EH (cell line): ENCODE measurements at regions not wholly inside any gene's neighbourhood (a gene's known extent, or its start where the extent isn't known, plus 50 kb on each side); places are given as distances from the start of the nearest gene placed in this dataset.
"Not testable (repeated sequence)": the region's sequence is repeated elsewhere in the genome, so short reads cannot be mapped to it uniquely, and the experiment has no call there.

Experiments
- DNase-seq: peaks from one replicate; pipeline ENCODE4 v3.0.0-alpha.2; 2015; ENCODE audit warnings: low read depth

DNA sequence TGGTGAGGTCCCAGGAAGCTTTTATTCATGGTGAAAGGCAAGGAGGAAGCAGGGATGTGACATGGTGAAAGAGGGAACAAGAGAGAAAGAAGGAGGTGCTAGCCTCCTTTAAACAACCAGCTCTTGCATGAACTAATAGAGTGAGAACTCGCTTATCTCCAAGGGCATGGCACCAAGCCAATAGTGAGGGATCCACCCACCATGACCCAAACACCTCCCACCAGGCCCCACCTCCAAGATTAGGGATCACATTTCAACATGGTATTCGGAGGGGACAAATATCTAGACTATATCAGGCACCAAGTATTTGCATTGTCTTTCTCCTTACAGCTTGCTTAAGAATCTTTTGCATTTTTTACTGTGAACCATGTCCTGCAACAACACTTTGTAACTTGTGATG, 91.9 kb upstream of the DHRS4 start:
- no peak for DNase-seq

DNA sequence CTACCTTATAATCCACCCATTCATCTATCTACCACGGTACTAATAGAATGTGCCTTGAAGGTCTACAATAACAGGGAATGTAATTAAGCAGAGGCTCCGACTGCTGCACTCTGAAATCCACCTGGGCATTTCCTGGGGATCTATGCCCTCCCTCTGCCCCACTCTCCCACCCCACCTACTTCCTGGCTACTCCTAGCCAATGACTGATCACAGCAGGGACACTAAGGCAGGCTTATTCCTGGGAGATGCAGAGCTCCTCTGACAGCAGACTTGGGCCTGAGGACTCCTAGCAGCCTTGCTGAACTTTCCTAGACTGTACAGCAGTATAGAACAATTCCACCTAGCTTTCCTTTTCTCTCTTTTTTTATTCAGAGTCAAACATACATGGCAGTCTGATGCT, 91.1 kb upstream of the DHRS4 start:
- DNase-seq = no peak

DNA sequence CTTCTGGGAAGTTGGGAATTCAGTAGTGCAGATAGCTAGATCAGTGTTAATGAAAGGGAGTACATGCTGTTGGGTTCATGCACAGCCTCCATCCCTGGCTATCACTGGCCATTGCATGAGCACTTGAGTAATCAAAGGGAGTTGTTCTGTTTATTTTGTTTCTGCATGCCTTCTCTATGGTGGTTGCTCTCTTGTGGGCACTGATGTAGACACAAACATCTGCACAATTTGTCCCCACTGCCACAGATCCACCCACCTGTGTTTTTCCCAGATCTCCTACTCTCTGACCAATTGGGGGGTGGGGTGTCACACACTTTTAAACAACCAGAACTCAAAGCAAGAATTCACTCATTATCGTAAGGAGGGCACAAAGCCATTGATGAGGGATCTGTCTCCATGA, 89.7 kb upstream of the DHRS4 start:
- DNase-seq = no peak

DNA sequence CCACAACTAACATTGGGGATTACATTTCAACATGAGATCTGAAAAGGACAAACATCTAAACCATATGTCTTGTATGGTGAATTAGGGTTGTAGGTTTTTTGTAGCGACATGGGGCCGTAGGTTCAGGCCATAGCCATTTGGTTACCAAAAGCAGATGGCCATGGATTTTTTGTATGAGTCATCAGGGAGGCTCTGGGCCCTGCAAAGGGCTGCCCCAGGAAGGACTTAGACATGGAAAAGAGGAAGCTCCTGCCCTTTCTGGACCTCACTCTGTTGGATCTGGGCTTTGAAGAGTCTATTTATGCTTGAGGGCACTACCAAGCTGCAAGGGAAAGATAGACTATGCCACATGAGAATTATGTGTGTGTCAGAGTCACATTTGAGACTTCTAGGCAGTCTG, 89.3 kb upstream of the DHRS4 start:
- no peak for DNase-seq

DNA sequence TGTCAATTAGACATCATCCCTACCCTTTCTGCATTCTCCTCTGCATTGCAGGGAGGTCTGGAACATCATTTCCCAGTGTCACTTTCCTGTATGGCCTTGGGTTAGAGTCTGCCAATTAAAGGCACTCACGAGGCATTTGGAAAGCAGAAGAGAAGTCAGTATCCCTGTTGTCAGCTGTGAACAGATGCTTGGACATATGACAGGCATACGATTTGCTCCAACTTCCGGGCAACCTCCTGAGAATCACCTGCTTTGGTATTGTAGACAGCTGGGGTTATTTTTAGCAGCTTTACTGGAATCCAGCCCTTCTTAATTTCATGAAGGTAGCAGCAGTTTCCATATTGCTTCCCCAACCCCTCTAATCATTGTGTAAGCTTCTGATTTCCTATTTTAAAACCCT, 88.7 kb upstream of the DHRS4 start:
- no peak for DNase-seq

DNA sequence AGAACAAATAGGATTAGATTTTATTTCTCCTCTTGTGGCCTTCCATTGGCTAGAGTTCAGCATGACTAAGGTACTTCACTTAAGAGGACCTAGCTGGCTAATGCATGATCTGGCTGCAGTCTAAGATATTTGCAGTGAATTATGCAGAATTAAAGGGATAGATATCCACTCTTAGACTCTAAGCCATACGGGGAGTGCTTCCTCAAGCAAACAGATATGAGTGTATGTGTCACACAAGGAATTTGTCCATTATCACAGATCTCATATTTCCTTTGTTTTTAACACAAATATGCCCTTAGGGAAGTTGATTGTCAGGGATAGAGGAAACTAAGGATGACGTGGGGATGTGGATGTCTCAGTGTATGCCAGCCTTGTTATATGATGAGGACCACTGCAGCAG, 88.1 kb upstream of the DHRS4 start:
- peak; percentile 9 for DNase-seq

DNA sequence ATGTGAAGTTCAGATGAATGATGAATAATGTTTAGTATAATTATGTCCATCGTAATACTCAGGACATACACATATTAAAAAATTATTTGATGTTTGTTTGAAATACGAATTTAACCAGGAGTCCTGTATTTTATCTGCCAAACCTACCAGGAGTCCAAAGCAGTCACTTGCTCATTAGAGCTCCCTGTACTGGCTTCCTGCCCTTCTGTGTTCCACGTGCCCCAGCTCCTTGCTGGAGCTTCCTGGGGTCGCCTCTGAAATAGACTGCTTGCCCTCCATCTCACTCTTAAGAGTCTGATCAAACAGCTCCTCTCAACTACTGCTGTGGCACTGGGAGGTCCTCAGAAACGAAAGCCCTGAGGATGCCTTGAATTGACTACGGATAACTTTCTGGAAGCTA, 87.3 kb upstream of the DHRS4 start:
- no peak for DNase-seq

DNA sequence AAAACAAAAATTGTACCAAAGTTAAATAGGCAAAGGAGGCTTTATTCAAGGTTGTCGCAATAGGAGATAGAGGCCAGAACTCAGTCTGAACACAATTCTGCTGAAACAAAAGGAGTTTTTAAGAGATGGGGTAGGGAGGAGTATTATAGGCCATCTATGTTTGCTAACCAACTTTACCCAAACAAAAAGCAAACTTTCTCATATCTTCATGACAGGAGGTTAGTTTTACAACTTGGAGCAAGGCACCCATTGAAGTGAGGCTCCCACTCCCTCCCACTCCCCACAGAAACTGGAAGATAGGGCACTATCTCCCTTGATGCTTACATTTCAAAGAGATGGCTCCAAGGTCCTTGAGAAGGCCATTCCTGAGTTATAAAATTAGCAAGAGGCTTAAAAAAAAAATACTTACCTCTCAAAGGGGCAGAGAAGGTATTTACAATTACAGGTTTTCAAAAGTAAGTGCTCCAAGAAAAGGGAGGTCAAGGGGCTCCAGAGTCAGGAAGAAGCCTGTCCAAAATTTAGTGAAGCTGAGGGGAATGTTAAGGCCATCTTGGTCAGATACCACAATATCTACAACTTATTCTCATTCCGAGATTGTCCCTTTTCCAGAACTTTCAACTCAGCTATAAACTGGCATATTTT, 84.4 kb upstream of the DHRS4 start:
- no peak for DNase-seq

DNA sequence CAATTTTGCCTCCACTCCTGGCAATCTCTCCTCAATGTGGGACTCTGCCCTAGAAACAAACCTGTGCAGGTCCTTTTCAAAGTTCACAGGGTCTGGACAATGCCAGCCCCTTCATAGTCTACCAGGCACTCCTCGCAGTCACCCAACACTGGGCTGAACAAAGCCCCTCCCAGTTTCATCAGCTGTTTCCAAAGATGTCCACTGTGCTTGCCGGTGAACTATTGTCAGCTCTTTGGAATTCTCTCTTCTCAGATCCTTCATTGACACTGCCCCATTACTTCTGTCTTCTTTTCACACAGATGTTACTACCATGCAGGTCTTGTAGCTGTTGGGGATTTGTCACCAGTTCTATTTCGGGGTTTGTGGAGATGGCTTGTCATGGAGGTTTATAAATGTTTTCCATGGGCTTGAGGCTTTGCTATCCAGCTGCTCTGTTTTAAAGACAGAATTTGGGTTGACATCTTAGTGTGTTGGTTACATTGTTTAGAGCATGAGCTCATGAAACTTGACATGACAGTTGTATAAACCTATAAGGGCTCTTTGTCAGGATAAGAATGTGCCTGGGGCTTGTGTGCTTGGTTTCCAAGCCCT, 77.3 kb upstream of the DHRS4 start:
- no peak for DNase-seq

DNA sequence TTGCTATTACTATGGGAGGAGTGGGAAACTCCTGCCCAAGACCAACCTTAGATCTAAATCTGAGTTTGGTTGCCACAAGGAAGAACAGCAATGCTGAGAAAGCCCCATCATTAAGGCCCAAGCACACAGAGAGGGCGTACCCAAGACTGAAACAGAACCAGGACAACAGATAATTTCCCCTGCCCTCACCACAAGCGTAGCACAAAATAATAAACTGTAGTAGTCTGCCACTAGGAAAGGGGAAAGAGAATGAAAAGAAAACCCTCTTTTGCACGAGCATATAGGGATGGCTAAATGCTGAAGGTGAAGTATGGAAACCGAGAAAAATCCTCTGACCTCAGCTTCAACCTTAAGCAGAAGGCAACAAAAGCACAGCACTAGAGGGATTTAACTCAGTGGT, 76.5 kb upstream of the DHRS4 start:
- no peak for DNase-seq

DNA sequence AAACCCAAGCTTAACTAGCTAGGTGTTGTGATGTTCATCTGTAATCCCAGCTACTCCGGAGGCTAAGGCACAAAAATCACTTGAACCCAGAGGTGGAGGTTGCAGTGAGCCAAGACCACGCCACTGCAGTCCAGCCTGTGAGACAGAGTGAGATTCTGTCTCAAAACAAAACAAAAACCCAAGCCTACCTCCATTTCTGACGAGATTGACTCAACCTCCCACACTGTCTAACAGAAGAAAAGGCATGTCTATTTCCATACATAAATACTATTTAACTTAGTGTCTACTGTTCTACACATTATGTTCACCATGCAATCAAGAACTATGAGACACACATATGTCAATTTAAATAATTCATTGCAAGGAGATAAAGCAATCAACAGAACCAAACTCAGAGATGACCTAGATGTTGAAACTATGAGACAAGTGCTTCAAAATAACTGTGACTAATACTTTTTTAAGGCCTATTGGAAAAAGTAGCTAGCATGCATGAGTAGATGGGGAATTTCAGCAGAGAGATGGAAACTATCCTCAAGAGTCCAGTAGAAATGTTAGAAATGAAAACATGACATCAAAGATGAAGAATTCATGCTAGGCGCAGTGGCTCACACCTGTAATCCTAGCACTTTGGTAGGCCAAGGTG, 75.9 kb upstream of the DHRS4 start:
- DNase-seq = no peak

DNA sequence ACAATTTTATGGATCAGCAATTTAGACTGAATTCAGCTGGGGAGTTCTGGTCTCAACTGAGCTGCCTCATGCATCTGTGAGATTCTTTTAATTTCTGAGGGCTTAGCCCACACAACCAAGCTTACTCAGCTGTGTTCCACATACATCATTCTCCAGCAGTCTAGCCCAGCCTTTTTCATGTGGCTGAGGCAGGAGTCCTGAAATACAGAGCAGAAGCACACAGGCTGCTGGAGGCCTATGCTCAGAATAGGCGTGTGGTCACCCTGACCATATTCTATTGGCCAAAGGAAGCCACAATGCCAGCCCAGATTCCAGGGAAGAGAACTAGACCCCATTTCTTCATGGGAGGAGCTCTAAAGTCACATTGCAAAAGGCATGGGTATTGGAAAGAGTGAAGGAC, 72.3 kb upstream of the DHRS4 start:
- DNase-seq = no peak

DNA sequence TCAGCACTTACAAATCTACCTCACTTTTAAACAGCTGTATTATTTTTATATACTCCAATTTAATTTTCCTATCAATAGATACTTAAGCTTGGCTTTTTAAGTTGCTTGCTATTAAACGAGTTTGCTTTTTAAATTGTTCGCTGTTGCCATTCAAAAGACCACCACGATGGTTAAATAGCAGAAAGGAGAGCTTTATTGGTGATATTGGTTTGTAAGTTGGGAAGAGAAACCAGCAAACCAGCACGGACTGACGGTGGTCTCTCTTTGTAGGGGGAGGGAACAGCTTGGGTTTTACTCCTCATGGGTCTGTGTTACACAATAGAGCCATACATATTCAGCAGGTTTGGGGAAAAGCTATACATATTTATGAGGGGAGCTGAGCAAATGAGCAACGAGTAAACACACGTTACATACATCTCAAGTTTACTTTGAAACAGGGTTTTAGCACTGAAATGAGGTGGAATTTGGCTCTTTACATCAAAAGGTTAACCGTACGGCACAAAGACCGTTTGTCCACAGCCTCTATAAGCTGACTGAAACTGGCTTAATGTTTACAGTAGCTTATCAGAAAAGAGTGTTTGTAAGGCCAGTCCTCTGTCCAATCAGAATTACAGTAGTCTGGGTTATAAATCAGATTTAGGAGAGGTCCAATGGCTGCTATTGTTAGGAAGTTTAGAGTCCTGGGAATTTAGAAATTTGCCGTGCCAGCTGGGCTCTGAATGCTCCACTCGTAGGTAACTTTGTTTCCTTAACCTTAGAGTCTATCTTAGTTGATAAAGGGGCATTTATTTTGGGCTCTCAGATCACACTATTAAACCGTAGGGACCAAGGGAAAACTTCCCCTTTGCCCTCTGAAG, 69.7 kb upstream of the DHRS4 start:
- no peak for DNase-seq

DNA sequence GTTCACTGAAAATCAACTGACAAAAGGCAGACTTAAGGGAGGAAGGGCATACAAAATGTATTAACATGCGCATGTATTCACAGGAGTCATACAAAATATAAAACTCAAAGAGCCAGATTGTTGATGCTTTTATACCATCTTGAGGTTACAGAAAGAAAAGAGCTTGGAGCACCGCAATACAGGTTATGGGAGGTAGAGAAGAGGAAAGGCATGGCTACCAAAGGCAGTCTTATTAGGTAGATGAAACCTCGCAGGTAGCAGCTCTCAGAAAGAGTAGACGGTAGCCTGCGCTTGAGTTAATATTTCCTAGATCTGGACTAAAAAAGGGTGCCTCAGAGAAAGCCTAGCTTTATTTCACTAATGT, 69.0 kb upstream of the DHRS4 start:
- no peak for DNase-seq

DNA sequence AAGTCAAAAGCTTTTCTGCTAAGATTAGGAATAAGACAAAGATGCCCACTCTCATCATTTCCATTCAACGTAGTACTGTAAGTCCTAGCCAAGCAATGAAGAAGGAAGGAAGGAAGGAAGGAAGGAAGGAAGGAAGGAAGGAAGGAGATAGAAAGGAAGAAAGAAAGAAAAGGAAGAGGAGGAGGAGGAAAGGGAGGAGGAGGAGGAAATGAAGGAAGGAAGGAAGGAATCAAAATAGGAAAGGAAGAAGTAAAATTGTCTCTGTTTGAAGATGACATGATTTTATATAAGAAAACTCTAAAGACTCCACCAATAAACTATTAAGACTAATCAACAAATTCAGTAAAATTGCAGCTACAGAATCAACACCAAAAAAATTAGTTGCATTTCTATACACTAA, 66.0 kb upstream of the DHRS4 start:
- no peak for DNase-seq

DNA sequence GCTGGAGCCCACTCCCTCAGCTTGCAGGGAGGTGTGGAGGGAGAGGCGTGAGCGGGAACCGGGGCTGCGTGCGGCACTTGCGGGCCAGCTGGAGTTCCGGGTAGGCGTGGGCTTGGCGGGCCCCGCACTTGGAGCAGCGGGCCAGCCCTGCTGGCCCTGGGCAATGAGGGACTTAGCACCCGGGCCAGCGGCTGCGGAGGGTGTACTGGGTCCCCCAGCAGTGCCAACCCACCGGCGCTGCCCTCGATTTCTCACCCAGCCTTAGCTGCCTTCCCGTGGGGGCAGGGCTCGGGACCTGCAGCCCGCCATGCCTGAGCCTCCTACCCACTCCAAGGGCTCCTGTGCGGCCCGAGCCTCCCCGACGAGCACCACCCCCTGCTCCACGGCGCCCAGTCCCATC, 61.9 kb upstream of the DHRS4 start:
- not testable (repeated sequence) for DNase-seq

DNA sequence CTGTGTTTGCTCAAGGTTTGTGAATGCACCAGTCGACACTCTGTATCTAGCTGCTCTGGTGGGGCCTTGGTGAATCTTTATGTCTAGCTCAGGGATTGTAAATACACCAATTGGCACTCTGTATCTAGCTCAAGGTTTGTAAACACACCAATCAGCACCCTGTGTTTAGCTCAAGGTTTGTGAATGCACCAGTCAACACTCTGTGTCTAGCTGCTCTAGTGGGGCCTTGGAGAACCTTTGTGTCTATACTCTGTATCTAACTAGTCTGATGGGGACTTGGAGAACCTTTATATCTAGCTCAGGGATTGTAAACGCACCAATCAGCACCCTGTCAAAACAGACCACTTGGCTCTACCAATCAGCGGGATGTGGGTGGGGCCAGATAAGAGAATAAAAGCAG, 61.3 kb upstream of the DHRS4 start:
- not testable (repeated sequence) for DNase-seq

DNA sequence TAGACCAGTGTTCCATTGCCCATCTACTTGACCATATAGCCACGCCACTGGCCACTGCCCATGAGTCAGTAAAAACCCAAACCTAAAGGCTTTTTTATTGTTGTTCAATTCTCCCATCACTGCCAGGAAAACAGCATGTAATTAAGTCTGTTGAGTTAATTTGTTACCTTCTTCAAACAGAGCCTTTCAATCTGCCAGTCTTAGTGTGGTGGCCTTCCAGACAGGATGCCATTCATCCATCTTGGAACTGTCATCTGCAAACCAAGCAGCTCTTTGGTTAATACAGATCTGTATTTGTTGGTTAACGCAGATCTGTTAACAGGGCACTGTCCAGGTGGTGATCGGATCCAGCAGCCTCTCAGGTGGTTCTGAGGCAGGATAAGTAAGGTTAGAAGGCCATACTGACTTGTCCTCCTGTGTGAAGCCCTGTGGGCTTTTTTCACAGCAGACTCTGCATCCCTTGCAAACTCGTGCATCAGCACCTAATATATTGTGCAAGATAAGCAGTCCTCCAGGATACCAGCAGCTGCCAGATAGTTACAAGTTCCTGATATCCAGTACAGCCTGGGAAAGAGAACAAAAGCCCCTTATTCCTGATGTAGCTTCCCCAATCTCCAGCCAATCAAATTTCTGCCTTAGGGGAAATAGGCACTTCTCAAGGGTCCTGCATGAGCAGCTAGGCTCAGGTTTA, 59.1 kb upstream of the DHRS4 start:
- DNase-seq = no peak

DNA sequence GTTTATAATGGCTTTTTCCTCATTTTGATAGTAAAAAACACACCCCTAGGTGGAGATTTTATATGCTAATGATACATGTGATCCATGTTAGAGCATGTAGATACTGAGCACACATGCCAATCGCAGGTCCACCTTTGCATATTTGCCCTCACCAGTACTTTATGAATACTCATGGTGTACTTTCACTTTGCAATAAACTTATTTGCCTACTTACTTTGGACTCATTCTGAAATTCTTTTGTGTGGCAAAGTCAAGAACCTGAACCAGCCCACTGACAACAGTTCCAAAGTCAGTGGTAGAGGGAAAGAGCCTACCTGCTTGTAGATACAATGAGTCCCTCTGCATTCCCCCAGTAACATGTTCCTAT, 58.5 kb upstream of the DHRS4 start:
- no peak for DNase-seq

DNA sequence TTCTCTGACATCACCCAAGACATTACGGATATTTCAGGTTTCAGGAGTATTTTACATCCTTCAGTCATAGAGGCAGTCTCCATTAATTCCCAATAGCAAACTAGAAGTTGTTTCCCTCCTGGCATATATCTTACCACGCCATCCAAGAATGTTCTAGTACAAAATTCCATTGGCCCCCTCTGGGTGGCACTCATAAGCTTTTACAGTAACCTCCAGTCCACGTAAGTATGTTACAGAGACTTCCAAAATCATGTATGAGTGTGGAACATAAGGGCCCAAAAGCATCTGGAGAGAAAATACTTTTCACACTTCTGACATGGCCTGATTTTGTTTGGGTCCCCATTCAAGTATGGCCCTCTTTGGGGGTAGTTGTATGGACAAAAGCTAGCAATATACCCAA, 58.1 kb upstream of the DHRS4 start:
- DNase-seq = no peak

DNA sequence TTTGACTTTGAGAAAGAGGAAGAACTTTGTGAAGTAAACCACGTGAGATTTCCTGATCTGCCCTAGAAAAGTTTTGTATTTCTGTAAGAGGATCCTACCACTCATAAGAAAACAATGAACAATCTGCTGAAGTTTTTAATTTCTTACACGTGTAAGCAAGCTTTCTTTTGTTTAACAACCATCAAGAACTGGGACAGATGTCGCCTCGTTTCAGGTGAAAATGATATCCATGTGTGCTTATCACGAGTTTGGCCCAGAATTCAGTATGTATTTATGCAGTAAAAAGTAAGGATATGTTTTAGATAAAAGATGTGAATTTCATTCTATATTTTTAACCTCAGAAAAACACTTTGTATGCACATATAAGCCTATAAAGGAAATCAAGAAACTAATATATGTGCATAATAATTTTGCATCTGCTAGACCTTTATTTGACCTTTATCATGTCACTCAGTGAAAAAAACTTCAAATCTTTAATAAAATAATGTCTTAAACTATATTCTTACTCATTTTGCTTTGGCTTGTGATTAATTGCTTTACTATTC, 56.9 kb upstream of the DHRS4 start:
- DNase-seq = no peak

DNA sequence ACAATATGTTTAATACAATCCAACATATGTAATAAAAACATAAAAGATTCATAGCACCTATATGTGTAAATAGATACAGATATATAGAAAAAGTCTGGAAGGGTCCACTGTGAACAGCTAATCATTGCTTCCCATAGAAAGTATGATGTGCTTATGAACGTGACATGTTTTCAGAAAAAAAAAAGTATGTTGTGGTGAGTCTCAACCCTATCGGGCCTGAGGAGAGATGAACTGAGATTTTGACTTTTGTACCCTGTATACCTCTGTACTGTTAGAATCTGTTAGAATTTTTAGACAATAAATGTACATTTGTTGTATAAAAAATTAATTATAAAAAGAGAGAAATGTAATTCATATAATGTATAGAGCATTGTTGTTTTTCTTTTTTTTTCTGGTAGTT, 56.3 kb upstream of the DHRS4 start:
- DNase-seq = not testable (repeated sequence)
